Stomach (tissue), 8 donors: ENCODE measurements at regions not wholly inside any gene's neighbourhood (a gene's known extent, or its start where the extent isn't known, plus 50 kb on each side); places are given as distances from the start of the nearest gene placed in this dataset.

Experiments used
- DNase-seq, 2 donors: peaks; one replicate each; pipeline versions ENCODE4 v3.0.0 to v3.0.0-alpha.2; 2013 to 2019
- H3K27ac ChIP-seq, 5 donors: fragments of 200-600 bp in 4 of 5; sonication (generic) in 4 of 5; one replicate each; pipeline ENCODE4 v1.5.1; 2013 to 2019; ENCODE audit warnings: mild to moderate bottlenecking in 1 of 5, moderate library complexity in 1 of 5
- H3K27me3 ChIP-seq, 3 donors: fragments of 200-600 bp; sonication (generic); one replicate each; pipeline ENCODE4 v1.5.1; 2017 to 2019; ENCODE audit warnings: mixed run types in 1 of 3
- H3K36me3 ChIP-seq, 4 donors: fragments of 200-600 bp; sonication (generic); 1 replicate in 3 of 4; 2 replicates in 1 of 4; pipeline ENCODE4 v1.5.1; 2016 to 2019
- H3K4me1 ChIP-seq, 4 donors: fragments of 200-600 bp; sonication (generic); one replicate each; pipeline ENCODE4 v1.5.1; 2016 to 2019
- H3K4me3 ChIP-seq, 4 donors: fragments of 200-600 bp; sonication (generic) in 3 of 4; one replicate each; pipeline ENCODE4 v1.5.1; 2016 to 2019; ENCODE audit warnings: mild to moderate bottlenecking in 1 of 4
- H3K9me3 ChIP-seq, 4 donors: fragments of 200-600 bp; sonication (generic); one replicate each; pipeline ENCODE4 v1.5.1; 2016 to 2019
- CTCF ChIP-seq, 7 experiments: fragments of 450-650 bp in 4 of 7; fragments of 200-600 bp in 3 of 7; sonication (generic) in 3 of 7; IDR thresholded peaks; one replicate each; pipeline ENCODE4 v1.5.1; 2016 to 2019; ENCODE audit warnings: antibody characterized with exemption in 7 of 7, control low read depth in 2 of 7, mild to moderate bottlenecking in 1 of 7
- EP300 ChIP-seq: sonication (generic); formaldehyde crosslinking; IDR thresholded peaks from one replicate; pipeline ENCODE4 v1.6.1; 2017; ENCODE audit warnings: antibody characterized with exemption
- POLR2A ChIP-seq, 4 donors: fragments of 450-650 bp; IDR thresholded peaks; one replicate each; pipeline ENCODE4 v1.6.1; 2016; ENCODE audit warnings: antibody characterized with exemption in 4 of 4, control low read depth in 2 of 4, mild to moderate bottlenecking in 1 of 4, moderate library complexity in 1 of 4
- POLR2AphosphoS5 ChIP-seq, 3 donors: sonication (generic); formaldehyde crosslinking; IDR thresholded peaks; one replicate each; pipeline ENCODE4 v1.6.1; 2016; ENCODE audit warnings: antibody characterized with exemption in 3 of 3
- WGBS, 5 donors: extraction: QIAGEN DNeasy Blood & Tissue Kit in 3 of 5; methylation state at CpG; one replicate each; pipeline versions ENCODE4 v1.1.5 to v1.1.7; 2013 to 2018; 5-methylcytosine and 5-hydroxymethylcytosine counted together
- intact Hi-C: fragments of 100-400 bp; cut with DNase I; formaldehyde crosslinking; loops from one replicate; pipeline ENCODE4 v1.15.1; 2023; ENCODE audit warnings: low total_unique reads
- donor health status: healthy with polysubstance abuse.
- donor health status: Bipolar disorder and iron deficiency.
- donor health status: healthy.

- H3K4me3 ChIP-seq, result no peak overlapping the region
- no peak for TF ChIP-seq CTCF (IDR thresholded peaks at IDR 0.05)
- TF ChIP-seq EP300, result no peak
- H3K36me3 ChIP-seq, result no peaks in the 10 kb centered on the region
- WGBS, 5 donors, result 75 to 80% (median 80%) methylated on average over 5 of the region's 5 CpGs
- no peak overlapping the region for H3K27ac ChIP-seq
- intact Hi-C loops, result no loop called here
- no peaks in the 10 kb centered on the region for H3K4me1 ChIP-seq
- no peaks in the 10 kb centered on the region for H3K27me3 ChIP-seq
- no peak for DNase-seq
- no peaks in the 10 kb centered on the region for H3K9me3 ChIP-seq
These were observed 51.4 kb upstream of the ITM2B start for GRCh38 chr13:48181482-48182145.

- no peaks in the 10 kb centered on the region for H3K4me1 ChIP-seq
- no peaks in the 10 kb centered on the region for H3K36me3 ChIP-seq
- no peaks in the 10 kb centered on the region for H3K27me3 ChIP-seq
- no peak overlapping the region for H3K27ac ChIP-seq
- no peak overlapping the region for H3K4me3 ChIP-seq
- intact Hi-C loops, result no loop called here
- no peak for DNase-seq
- no peaks in the 10 kb centered on the region for H3K9me3 ChIP-seq
- TF ChIP-seq POLR2A (IDR thresholded peaks at IDR 0.05) (no peak), POLR2AphosphoS5 (IDR thresholded peaks at IDR 0.05) (no peak), CTCF (IDR thresholded peaks at IDR 0.05) (no peak), EP300 (no peak)
- WGBS, 5 donors, result 46 to 60% (median 51%) methylated on average over 2 of the region's 2 CpGs
These were observed 54.9 kb upstream of the ITM2B start for GRCh38 chr13:48178126-48178525.

- Histone ChIP-seq H3K4me3 (no peak overlapping the region), H3K4me1 (no peaks in the 10 kb centered on the region), H3K27me3 (no peaks in the 10 kb centered on the region), H3K27ac (no peak overlapping the region), H3K9me3 (no peaks in the 10 kb centered on the region), H3K36me3 (no peaks in the 10 kb centered on the region)
- WGBS, 5 donors, result 88 to 95% (median 92%) methylated on average over 6 of the region's 6 CpGs
- intact Hi-C loops, result no loop called here
- TF ChIP-seq CTCF (IDR thresholded peaks at IDR 0.05) (no peak), POLR2AphosphoS5 (IDR thresholded peaks at IDR 0.05) (no peak), POLR2A (IDR thresholded peaks at IDR 0.05) (no peak), EP300 (no peak)
- DNase-seq, result no peak
These were observed 56.2 kb upstream of the ITM2B start for GRCh38 chr13:48176781-48177180.

- Histone ChIP-seq H3K4me3 (no peak overlapping the region), H3K27me3 (no peaks in the 10 kb centered on the region), H3K36me3 (no peaks in the 10 kb centered on the region), H3K27ac (no peak overlapping the region), H3K4me1 (no peaks in the 10 kb centered on the region), H3K9me3 (no peaks in the 10 kb centered on the region)
- TF ChIP-seq CTCF (IDR thresholded peaks at IDR 0.05) (no peak), POLR2AphosphoS5 (IDR thresholded peaks at IDR 0.05) (no peak), EP300 (no peak), POLR2A (IDR thresholded peaks at IDR 0.05) (no peak)
- 63 to 92% (median 89%) methylated on average over 1 of the region's 1 CpG for WGBS, 5 donors
- intact Hi-C loops, result no loop called here
- no peak for DNase-seq
These were observed 57.8 kb upstream of the ITM2B start for GRCh38 chr13:48175185-48175584.
